HUES64 (cell line): ENCODE measurements at regions not wholly inside any gene's neighbourhood (a gene's known extent, or its start where the extent isn't known, plus 50 kb on each side); places are given as distances from the start of the nearest gene placed in this dataset.

Experiments used
- H3K27ac ChIP-seq: 2 replicates; pipeline ENCODE4 v1.7.0; 2013; ENCODE audit warnings: low read depth, low read length, inconsistent platforms
- H3K27me3 ChIP-seq: 2 replicates; pipeline ENCODE4 v1.6.1; 2013; ENCODE audit warnings: mild to moderate bottlenecking, low read length; ENCODE audit not compliant: insufficient read depth
- H3K36me3 ChIP-seq: 2 replicates; pipeline ENCODE4 v1.6.1; 2013; ENCODE audit warnings: mild to moderate bottlenecking, low read length; ENCODE audit not compliant: insufficient read depth
- H3K4me1 ChIP-seq: 2 replicates; pipeline ENCODE4 v1.6.1; 2013; ENCODE audit warnings: mild to moderate bottlenecking, low read length, moderate library complexity; ENCODE audit not compliant: insufficient read depth
- H3K4me3 ChIP-seq: 2 replicates; pipeline ENCODE4 v1.5.1; 2013; ENCODE audit warnings: mild to moderate bottlenecking, low read length, moderate library complexity
- H3K9ac ChIP-seq: 2 replicates; pipeline ENCODE4 v1.6.1; 2013; ENCODE audit warnings: mild to moderate bottlenecking, low read depth, low read length
- H3K9me3 ChIP-seq: 2 replicates; pipeline ENCODE4 v1.6.1; 2013; ENCODE audit warnings: low read depth, low read length; ENCODE audit not compliant: insufficient read depth
- WGBS: fragments of 150-250, 120-280 bp; methylation state at CpG from one replicate; pipeline ENCODE4 v1.1.7; 2013; ENCODE audit warnings: missing lambda C conversion rate; 5-methylcytosine and 5-hydroxymethylcytosine counted together

DNA sequence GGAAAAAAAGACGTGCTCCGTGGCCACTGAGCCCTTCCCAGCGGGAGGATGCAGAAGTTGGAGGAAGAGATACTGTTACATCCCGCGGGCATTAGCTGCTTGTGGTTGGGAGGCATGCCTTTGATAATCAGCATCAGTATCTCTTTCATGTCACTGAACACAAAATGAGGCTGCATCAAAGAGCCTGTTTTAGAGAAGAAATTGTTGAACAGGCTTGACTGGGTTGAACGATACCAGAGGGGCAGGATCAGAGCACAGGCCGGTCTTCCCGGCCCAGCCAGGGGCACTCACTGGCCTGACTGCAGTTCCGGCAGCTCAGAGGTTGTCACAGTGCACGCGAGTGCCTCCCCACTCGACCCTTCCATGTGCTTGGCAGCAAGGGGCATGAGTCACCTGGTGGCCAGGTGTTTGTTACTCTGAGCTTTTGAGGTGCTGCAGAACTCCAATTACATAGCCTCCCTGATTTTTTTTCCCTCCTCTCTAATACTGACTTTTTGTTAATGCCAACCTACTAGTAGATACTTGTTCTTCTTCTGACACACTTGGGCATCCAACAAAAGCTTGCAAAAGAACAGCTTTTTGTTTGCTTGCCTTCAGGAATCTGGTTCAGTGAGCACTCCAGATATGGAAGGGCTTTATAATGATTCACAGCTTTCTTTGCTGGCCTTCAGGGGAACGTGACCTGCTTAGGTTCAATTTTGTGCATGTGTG lies 121.6 kb downstream of the VAPA start:
- Histone ChIP-seq H3K27me3 (no peaks in the 10 kb centered on the region), H3K27ac (no peak overlapping the region), H3K4me1 (peaks cover 4% of the 10 kb centered on the region; the same call in 1 of the 2 replicates), H3K36me3 (no peaks in the 10 kb centered on the region), H3K9me3 (no peaks in the 10 kb centered on the region), H3K9ac (no peak overlapping the region), H3K4me3 (no peak overlapping the region)
- WGBS = 86% methylated on average over 13 of the region's 13 CpGs

DNA sequence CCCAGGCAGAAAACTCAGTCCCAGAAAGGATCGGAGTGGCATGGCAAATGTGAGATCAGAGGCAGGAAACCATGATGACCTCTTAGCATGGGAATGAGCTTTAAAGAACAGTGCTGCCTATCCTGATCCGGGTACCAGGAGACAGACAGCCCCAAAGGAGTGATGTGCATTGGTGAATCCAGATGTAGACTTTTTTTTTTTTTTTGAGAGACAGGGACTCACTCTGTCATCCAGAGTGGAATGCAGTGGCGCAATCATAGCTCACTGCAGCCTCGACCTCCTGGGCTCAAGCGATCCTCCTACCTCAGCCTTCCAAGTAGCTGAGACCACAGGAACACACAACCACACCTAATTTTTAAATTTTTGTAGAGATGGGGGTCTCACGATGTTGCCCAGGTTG lies 122.7 kb downstream of the VAPA start:
- H3K9me3 ChIP-seq = peaks cover 7% of the 10 kb centered on the region; the same call in 1 of the 2 replicates
- no peak overlapping the region for H3K9ac ChIP-seq
- H3K4me3 ChIP-seq = no peak overlapping the region
- no peak overlapping the region for H3K27ac ChIP-seq
- 95% methylated on average over 6 of the region's 6 CpGs for WGBS
- peaks cover 4% of the 10 kb centered on the region; the same call in 1 of the 2 replicates for H3K4me1 ChIP-seq
- H3K36me3 ChIP-seq = no peaks in the 10 kb centered on the region
- H3K27me3 ChIP-seq = no peaks in the 10 kb centered on the region

DNA sequence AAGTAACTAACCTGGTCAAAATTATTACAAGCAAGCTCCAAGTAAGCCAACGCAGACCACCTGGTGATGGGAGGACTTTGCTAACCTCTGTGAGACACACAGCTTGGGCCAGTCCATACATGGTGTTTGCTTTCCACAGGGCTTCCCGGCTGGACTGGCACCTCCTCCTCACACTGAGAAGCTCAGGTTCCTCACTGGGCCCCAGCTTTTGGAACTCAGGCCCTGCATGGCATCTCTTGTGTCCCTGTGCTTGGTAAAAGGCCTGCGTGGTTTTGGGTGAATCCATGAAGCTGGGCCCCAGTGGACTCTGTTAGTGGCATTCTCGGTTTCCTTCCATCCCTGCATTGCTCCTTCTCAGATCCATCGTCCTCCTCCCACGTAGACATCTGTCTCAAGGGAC lies 123.4 kb downstream of the VAPA start:
- H3K36me3 ChIP-seq = no peaks in the 10 kb centered on the region
- WGBS = 91% methylated on average over 6 of the region's 6 CpGs
- no peak overlapping the region for H3K4me3 ChIP-seq
- no peak overlapping the region for H3K9ac ChIP-seq
- H3K9me3 ChIP-seq = peaks cover 13% of the 10 kb centered on the region; the same call in 1 of the 2 replicates
- peaks cover 4% of the 10 kb centered on the region; the same call in 1 of the 2 replicates for H3K4me1 ChIP-seq
- H3K27ac ChIP-seq = no peak overlapping the region
- H3K27me3 ChIP-seq = no peaks in the 10 kb centered on the region

DNA sequence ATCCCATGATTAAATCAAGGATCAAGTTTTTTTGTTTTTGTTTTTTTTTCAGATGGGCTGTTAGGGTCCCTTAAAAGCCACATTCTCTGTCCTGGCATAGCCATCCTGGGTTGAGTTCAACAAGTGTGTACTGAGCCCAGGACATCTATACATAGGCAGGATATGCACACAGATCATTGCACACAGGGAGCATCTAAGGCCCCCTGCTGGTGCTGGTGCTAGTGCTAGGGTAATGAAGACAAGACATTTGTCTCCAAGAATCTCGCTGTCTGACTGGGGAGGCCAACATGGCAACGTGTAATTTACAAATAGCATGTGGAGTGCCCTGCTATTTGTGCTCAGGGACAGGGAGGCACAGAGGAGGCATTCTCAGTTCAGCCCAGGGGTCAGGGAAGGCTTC lies 124.5 kb downstream of the VAPA start:
- 76% methylated on average over 2 of the region's 2 CpGs for WGBS

DNA sequence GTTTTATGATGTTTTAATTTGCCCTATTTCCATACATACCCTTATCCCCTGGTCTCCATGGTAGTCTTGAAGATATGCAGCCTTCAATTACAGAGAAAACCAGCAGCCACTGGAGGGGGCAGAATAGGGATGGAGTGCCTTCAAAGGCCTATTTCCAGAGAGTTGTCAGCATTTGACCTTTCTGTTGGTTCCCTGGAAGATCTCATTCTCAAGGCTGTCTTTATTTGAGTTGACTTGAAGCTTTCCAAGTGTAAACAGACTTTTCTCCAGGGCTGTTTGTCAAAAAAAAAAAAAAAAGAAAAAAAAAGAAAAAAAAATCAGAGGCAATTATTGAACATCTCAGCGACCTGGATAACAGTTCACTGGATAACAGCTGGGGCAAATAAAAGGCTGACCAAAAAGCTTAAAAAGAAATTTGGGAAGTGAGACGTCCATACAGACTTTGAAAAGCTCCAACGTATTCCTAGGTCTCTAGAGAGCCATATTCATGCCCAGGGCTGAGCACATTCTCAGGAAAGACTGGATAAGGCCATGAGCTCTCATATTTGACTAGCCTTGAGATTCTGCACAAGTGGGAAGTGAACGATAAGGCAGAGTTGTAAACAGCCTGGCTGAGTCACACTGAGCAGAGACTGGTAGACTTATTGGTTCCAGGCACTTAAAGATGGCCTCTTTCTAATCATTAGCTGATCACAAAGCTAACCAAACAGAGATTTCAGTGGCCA lies 126.6 kb downstream of the VAPA start:
- no peak overlapping the region for H3K27ac ChIP-seq
- H3K4me3 ChIP-seq = no peak overlapping the region
- no peaks in the 10 kb centered on the region for H3K4me1 ChIP-seq
- 93% methylated on average over 4 of the region's 4 CpGs for WGBS
- no peaks in the 10 kb centered on the region; the same call in 1 of the 2 replicates for H3K27me3 ChIP-seq
- H3K36me3 ChIP-seq = no peaks in the 10 kb centered on the region
- no peak overlapping the region for H3K9ac ChIP-seq
- H3K9me3 ChIP-seq = peaks cover 21% of the 10 kb centered on the region; the same call in 1 of the 2 replicates

More for the DNA sequence above, 124.5 kb downstream of the VAPA start:
- no peaks in the 10 kb centered on the region for H3K4me1 ChIP-seq
- no peak overlapping the region for H3K27ac ChIP-seq
- H3K4me3 ChIP-seq = no peak overlapping the region
- H3K27me3 ChIP-seq = no peaks in the 10 kb centered on the region
- H3K9ac ChIP-seq = no peak overlapping the region
- no peaks in the 10 kb centered on the region for H3K36me3 ChIP-seq
- peaks cover 21% of the 10 kb centered on the region; the same call in 1 of the 2 replicates for H3K9me3 ChIP-seq

DNA sequence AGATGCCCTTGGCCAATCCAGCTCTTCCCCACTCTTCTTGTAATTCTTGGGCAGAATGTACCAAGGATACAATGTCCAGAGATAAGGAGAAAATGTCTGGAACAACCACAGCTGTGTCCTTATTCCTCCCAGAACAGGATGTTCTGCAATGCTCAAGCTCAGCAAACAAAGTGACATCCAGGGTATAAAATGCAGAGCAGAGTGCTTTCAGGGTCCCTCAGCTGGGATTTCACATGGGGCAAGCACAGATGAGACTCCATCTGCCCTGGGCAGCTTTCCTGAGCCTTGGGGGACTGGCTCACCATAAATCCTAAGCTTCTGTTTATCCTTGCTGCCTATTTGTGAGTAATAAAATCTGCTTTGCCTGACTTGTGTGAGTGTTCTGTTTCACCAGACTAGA lies 127.4 kb downstream of the VAPA start:
- Histone ChIP-seq H3K9ac (no peak overlapping the region), H3K27me3 (no peaks in the 10 kb centered on the region; the same call in 1 of the 2 replicates), H3K4me3 (no peak overlapping the region), H3K27ac (no peak overlapping the region), H3K36me3 (no peaks in the 10 kb centered on the region), H3K9me3 (peaks cover 21% of the 10 kb centered on the region; the same call in 1 of the 2 replicates), H3K4me1 (no peaks in the 10 kb centered on the region)

DNA sequence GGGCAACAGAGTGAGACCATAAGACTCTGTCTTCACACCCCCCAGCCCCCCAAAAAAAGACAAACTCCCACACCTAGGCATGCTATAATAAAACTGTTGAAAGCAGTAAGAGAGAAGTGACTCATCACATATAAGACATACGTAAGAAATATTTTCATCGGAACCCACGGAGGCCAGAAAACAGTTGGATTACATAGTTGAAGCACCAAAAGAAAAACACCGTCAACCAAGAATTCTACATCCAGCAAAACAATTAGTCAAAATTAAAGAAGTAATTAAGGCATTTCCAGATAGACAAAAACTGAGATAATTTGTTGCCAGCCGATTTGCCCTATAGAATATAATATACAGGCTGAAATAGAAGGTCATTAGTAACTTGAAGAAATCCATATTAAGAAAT lies 128.7 kb downstream of the VAPA start:
- Histone ChIP-seq H3K9me3 (peaks cover 21% of the 10 kb centered on the region; the same call in 1 of the 2 replicates), H3K4me1 (no peaks in the 10 kb centered on the region), H3K27me3 (no peaks in the 10 kb centered on the region; the same call in 1 of the 2 replicates), H3K4me3 (no peak overlapping the region), H3K27ac (no peak overlapping the region), H3K36me3 (no peaks in the 10 kb centered on the region), H3K9ac (no peak overlapping the region)
- WGBS = 97% methylated on average over 4 of the region's 5 CpGs

DNA sequence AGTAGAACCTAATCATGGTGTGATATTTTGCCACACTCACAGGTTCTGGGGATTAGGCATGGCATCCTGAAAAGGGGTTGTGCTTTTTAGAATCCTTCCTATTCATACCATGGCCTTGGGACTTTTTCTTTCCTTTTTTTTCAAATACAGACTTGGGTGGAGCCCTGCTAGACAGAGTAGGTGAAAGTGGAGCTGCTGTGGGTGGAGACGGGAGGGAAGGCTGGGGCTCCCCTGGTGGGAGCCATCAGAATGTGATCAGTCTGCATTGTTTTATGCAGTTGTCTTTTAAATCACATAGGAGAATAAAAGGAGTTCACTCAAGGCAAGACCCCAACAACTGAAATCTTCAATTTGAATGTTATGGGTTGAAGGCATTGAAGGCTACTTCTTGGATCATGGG lies 130.2 kb downstream of the VAPA start:
- H3K9ac ChIP-seq = no peak overlapping the region
- no peaks in the 10 kb centered on the region for H3K36me3 ChIP-seq
- H3K4me1 ChIP-seq = no peaks in the 10 kb centered on the region
- H3K4me3 ChIP-seq = no peak overlapping the region
- H3K27me3 ChIP-seq = no peaks in the 10 kb centered on the region; the same call in 1 of the 2 replicates
- H3K9me3 ChIP-seq = peaks cover 21% of the 10 kb centered on the region; the same call in 1 of the 2 replicates
- WGBS = 54% methylated on average over 1 of the region's 1 CpG
- no peak overlapping the region for H3K27ac ChIP-seq

DNA sequence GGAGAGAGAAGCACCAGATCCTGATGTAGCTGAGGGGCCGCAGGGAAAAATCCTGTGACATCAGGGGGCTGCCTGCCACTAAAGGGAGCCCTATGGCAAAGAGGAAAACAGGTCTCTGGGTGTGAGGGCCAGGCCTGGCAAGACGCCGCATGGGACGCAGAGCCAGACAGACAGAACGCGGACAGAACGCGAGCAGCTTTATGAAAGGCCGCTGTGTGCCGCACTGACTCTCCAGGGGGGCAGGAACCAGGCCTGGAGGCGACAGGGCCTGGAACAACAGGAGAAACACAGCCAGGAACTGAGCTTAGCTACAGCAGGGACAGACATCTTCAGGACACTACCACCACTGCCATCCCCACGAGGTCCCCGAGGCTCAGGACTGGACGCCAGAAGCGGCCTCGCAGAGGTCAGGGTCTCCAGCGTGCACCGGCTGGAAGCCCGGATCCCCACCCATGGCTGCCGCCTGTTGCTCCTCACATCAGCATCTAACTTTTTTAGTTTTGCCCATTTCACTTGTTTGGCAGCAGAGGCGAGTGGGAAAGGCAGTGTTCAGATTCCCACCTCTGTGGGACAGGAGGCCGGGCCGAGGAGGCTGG lies 131.6 kb downstream of the VAPA start:
- Histone ChIP-seq H3K36me3 (no peaks in the 10 kb centered on the region), H3K27me3 (no peaks in the 10 kb centered on the region; the same call in 1 of the 2 replicates), H3K9me3 (peaks cover 21% of the 10 kb centered on the region; the same call in 1 of the 2 replicates), H3K4me3 (no peak overlapping the region), H3K9ac (no peak overlapping the region), H3K27ac (no peak overlapping the region), H3K4me1 (no peaks in the 10 kb centered on the region)
- WGBS = 94% methylated on average over 23 of the region's 23 CpGs

DNA sequence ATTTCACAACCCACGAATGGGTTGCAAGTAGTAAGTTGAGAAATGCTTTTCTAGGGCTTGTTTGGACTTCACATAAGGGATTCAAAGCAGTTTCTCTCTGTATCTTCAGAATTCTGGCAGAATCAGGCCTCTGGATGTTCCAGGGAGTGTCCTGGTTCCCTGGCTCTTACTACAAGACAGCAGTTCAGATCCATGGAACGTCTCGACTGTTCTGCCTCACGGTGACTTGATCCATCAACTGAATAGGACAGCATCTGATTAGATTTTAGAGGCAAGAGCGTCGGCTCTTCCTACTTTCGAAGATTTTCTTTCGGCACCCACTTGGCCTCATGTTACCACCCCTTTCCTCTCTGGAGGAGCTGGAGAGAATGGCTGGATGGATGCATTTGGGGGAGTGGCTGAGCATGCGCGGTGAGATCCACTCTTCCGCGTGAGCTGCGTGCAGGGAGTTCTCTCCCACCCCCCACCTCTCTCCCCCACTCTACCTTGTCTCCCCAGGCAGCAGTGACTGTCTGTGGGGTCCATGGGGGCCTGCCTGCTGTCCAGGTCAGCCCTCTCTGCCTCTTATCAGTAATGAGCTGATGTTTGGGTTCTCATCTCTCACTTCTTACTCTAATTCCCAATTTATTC lies 132.5 kb downstream of the VAPA start:
- no peaks in the 10 kb centered on the region for H3K36me3 ChIP-seq
- peaks cover 16% of the 10 kb centered on the region; the same call in 1 of the 2 replicates for H3K9me3 ChIP-seq
- WGBS = 94% methylated on average over 13 of the region's 13 CpGs
- H3K4me3 ChIP-seq = no peak overlapping the region
- H3K4me1 ChIP-seq = no peaks in the 10 kb centered on the region
- no peak overlapping the region for H3K9ac ChIP-seq
- no peaks in the 10 kb centered on the region; the same call in 1 of the 2 replicates for H3K27me3 ChIP-seq
- H3K27ac ChIP-seq = no peak overlapping the region
